Loucy (cell line): ENCODE measurements at regions not wholly inside any gene's neighbourhood (a gene's known extent, or its start where the extent isn't known, plus 50 kb on each side); places are given as distances from the start of the nearest gene placed in this dataset.

ENCODE experiments used
- EZH2phosphoT487 ChIP-seq: fragments of 200-600 bp; IDR thresholded peaks from 2 replicates; pipeline ENCODE4 v1.6.1; 2018; ENCODE audit warnings: antibody characterized with exemption, mild to moderate bottlenecking, moderate library complexity, borderline replicate concordance
- TF ChIP-seq, protein P1 (sequence below): fragments of 200-600 bp; sonication (generic); conservative IDR thresholded peaks from 2 replicates; pipeline ENCODE4 v1.5.1; 2014; ENCODE audit warnings: mild to moderate bottlenecking, antibody characterized with exemption, low read length

DNA sequence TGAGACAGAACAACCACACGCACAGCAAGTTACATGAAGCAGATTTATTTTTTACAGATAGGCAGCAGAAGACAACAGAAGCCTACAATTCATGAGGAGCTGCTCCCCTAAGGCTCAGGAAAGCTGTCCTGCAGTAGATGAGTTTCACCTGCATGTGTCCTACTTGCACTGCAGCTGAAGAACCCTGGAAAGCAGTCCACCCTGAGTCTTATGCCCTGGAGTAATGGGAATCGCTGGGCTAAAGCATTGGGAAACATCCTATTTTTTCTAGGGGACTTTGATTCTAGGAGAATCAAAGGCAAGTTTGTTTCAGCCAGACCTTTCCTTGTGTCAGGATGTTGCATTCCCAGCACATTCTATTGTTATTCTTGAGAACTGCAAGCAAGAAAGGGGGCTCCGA is 304.8 kb downstream of the LRATD1 start:
- TF ChIP-seq, protein P1, sequence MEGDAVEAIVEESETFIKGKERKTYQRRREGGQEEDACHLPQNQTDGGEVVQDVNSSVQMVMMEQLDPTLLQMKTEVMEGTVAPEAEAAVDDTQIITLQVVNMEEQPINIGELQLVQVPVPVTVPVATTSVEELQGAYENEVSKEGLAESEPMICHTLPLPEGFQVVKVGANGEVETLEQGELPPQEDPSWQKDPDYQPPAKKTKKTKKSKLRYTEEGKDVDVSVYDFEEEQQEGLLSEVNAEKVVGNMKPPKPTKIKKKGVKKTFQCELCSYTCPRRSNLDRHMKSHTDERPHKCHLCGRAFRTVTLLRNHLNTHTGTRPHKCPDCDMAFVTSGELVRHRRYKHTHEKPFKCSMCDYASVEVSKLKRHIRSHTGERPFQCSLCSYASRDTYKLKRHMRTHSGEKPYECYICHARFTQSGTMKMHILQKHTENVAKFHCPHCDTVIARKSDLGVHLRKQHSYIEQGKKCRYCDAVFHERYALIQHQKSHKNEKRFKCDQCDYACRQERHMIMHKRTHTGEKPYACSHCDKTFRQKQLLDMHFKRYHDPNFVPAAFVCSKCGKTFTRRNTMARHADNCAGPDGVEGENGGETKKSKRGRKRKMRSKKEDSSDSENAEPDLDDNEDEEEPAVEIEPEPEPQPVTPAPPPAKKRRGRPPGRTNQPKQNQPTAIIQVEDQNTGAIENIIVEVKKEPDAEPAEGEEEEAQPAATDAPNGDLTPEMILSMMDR: no peak
- TF ChIP-seq EZH2phosphoT487: no peak
